ENCODE measurements at regions not wholly inside any gene's neighbourhood (a gene's known extent, or its start where the extent isn't known, plus 50 kb on each side); places are given as distances from the start of the nearest gene placed in this dataset.

- intact Hi-C loops (cut with DNase I; ENCODE audit: low total_unique reads) = no loop called here
- TF ChIP-seq, protein P1, sequence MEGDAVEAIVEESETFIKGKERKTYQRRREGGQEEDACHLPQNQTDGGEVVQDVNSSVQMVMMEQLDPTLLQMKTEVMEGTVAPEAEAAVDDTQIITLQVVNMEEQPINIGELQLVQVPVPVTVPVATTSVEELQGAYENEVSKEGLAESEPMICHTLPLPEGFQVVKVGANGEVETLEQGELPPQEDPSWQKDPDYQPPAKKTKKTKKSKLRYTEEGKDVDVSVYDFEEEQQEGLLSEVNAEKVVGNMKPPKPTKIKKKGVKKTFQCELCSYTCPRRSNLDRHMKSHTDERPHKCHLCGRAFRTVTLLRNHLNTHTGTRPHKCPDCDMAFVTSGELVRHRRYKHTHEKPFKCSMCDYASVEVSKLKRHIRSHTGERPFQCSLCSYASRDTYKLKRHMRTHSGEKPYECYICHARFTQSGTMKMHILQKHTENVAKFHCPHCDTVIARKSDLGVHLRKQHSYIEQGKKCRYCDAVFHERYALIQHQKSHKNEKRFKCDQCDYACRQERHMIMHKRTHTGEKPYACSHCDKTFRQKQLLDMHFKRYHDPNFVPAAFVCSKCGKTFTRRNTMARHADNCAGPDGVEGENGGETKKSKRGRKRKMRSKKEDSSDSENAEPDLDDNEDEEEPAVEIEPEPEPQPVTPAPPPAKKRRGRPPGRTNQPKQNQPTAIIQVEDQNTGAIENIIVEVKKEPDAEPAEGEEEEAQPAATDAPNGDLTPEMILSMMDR (IDR thresholded peaks at IDR 0.05) = no peak
- DNase-seq (ENCODE audit: low spot score in 2 of 2) = no peak
- no peak overlapping the region for H3K4me3 ChIP-seq (ENCODE audit: low read depth, poor library complexity, severe bottlenecking)
- WGBS, 2 donors = 43 to 47% methylated on average over 4 of the region's 4 CpGs
Observed at GRCh38 chr10:105844241-105844640, 1203.2 kb downstream of the SORCS3 start.

DNA sequence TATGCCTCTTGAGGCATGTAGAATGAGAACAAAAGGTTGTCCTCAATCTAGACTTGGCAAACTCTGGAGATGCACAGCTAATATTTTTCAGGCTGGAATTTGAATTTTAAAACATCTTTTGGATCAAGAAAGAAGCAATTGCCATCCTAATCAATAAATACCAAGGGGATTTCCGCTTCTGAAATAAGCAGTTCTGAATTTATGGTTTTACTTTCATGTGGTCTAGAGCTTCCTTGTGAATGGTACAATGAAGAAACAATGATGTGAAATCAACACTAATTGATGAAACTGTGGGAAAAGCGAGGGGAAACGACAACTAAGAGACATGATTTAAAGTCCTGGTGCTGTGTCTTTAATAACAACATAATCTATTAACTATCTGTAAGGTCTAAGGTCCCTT, 1202.7 kb downstream of the SORCS3 start:
- DNase-seq (ENCODE audit: low spot score in 2 of 2) = no peak
- WGBS, 2 donors = 37 to 39% methylated on average over 3 of the region's 3 CpGs
- TF ChIP-seq, protein P1 (IDR thresholded peaks at IDR 0.05) = no peak
- TF ChIP-seq POLR2A (IDR thresholded peaks at IDR 0.05) = no peak
- no peak overlapping the region for H3K4me3 ChIP-seq (ENCODE audit: low read depth, poor library complexity, severe bottlenecking)
- intact Hi-C loops (cut with DNase I; ENCODE audit: low total_unique reads) = no loop called here

GRCh38 chr10:105840288-105840770, 1199.2 kb downstream of the SORCS3 start:
- no peak overlapping the region for H3K4me3 ChIP-seq (ENCODE audit: low read depth, poor library complexity, severe bottlenecking)
- 59 to 75% methylated on average over 6 of the region's 6 CpGs for WGBS, 2 donors
- TF ChIP-seq POLR2A (IDR thresholded peaks at IDR 0.05) = no peak
- TF ChIP-seq, protein P1 (IDR thresholded peaks at IDR 0.05) = no peak
- intact Hi-C loops (cut with DNase I; ENCODE audit: low total_unique reads) = no loop called here
- no peak for DNase-seq (ENCODE audit: low spot score in 2 of 2)

DNA sequence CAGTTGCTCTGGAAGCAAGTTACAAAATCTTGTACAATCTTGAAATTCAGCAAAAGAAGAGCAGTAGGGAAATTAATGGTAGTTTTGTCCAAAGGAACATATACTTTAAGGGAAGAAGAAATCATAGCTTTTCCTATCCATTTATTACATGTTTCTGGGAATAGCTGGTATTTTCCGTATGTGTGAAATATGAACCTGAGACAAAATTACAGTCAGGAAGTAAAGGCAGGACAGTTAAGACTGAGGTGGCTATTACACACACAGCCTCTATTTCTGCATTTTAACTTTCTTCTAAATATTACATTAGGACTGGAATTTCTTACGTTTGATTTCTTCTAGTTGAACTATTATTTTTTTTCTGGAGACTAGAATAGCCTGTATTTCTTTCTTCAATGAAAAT, 1197.3 kb downstream of the SORCS3 start:
- no peak for DNase-seq (ENCODE audit: low spot score in 2 of 2)
- no peak overlapping the region for H3K4me3 ChIP-seq (ENCODE audit: low read depth, poor library complexity, severe bottlenecking)
- intact Hi-C loops (cut with DNase I; ENCODE audit: low total_unique reads) = no loop called here
- TF ChIP-seq POLR2A (IDR thresholded peaks at IDR 0.05) = no peak
- WGBS, 2 donors = 40 to 41% methylated on average over 2 of the region's 2 CpGs

GRCh38 chr10:105837951-105838350, 1196.9 kb downstream of the SORCS3 start:
- no peak for TF ChIP-seq POLR2A (IDR thresholded peaks at IDR 0.05)
- TF ChIP-seq, protein P1 (IDR thresholded peaks at IDR 0.05) = no peak
- DNase-seq (ENCODE audit: low spot score in 2 of 2) = no peak
- intact Hi-C loops (cut with DNase I; ENCODE audit: low total_unique reads) = no loop called here
- WGBS, 2 donors = 43 to 57% methylated on average over 2 of the region's 2 CpGs
- H3K4me3 ChIP-seq (ENCODE audit: low read depth, poor library complexity, severe bottlenecking) = no peak overlapping the region

GRCh38 chr10:105834261-105835059, 1193.4 kb downstream of the SORCS3 start:
- intact Hi-C loops (cut with DNase I; ENCODE audit: low total_unique reads) = no loop called here
- TF ChIP-seq, protein P1 (IDR thresholded peaks at IDR 0.05) = no peak
- no peak for TF ChIP-seq POLR2A (IDR thresholded peaks at IDR 0.05)

More at GRCh38 chr10:105834261-105835059, 1193.4 kb downstream of the SORCS3 start:
- H3K4me3 ChIP-seq (ENCODE audit: low read depth, poor library complexity, severe bottlenecking) = no peak overlapping the region
- no peak for DNase-seq (ENCODE audit: low spot score in 2 of 2)
- WGBS, 2 donors = 56 to 59% methylated on average over 4 of the region's 4 CpGs

All from lower leg skin (tissue), 4 donors.